CD4-positive, alpha-beta T cell (primary cell): ENCODE measurements at regions not wholly inside any gene's neighbourhood (a gene's known extent, or its start where the extent isn't known, plus 50 kb on each side); places are given as distances from the start of the nearest gene placed in this dataset.
A peak's percentile ranks its signal among the peaks of the same experiment; 100 is the strongest.
"Not testable (repeated sequence)": the region's sequence is repeated elsewhere in the genome, so short reads cannot be mapped to it uniquely, and the experiment has no call there.

Experiments used
- ATAC-seq: fragments of 200-7000 bp; cut with Tn5 transposase; one replicate; pipeline ENCODE4 v1.10.0; 2022; ENCODE audit warnings: mild to moderate bottlenecking; ENCODE audit not compliant: poor library complexity
- CTCF ChIA-PET: fragments of 350-600 bp; sonication (Branson Sonifier 250); formaldehyde crosslinking; loops from one replicate; lab custom pipeline; 2021; ENCODE audit warnings: antibody characterized with exemption, inconsistent platforms; lab: Charles Lee
- POLR2A ChIA-PET: fragments of 350-600 bp; sonication (Branson Sonifier 250); formaldehyde crosslinking; loops from one replicate; lab custom pipeline; 2021; ENCODE audit warnings: antibody characterized with exemption, inconsistent platforms; lab: Charles Lee
- DNase-seq, 14 experiments: peaks; one replicate each; pipeline ENCODE4 v3.0.0-alpha.2; 2013 to 2020; ENCODE audit warnings: mixed read lengths in 2 of 14
- H3K27ac ChIP-seq, 2 donors: one replicate each; pipeline versions ENCODE4 v1.5.1 to v1.7.0; 2013; ENCODE audit warnings: low read length in 2 of 2, low read depth in 1 of 2, mild to moderate bottlenecking in 1 of 2
- H3K27me3 ChIP-seq, 2 experiments: 1 replicate in 1 of 2; 2 replicates in 1 of 2; pipeline versions ENCODE4 v1.6.1 to v1.7.0; 2013; ENCODE audit warnings: low read length in 2 of 2, control low read depth in 1 of 2, mild to moderate bottlenecking in 1 of 2, moderate library complexity in 1 of 2; ENCODE audit not compliant: insufficient read depth in 2 of 2, control insufficient read depth in 1 of 2
- H3K36me3 ChIP-seq: one replicate; pipeline ENCODE4 v1.6.1; 2013; ENCODE audit warnings: low read length, control low read depth; ENCODE audit not compliant: insufficient read depth
- H3K4me1 ChIP-seq: one replicate; pipeline ENCODE4 v1.6.1; 2013; ENCODE audit warnings: low read length, control low read depth; ENCODE audit not compliant: insufficient read depth
- H3K4me3 ChIP-seq: one replicate; pipeline ENCODE4 v1.5.1; 2013; ENCODE audit warnings: mild to moderate bottlenecking, low read length, moderate library complexity
- H3K9me3 ChIP-seq, 2 experiments: 1 replicate in 1 of 2; 2 replicates in 1 of 2; pipeline versions ENCODE4 v1.6.1 to v1.7.0; 2013; ENCODE audit warnings: low read length in 2 of 2, mild to moderate bottlenecking in 2 of 2, control low read depth in 1 of 2, moderate library complexity in 1 of 2; ENCODE audit not compliant: control insufficient read depth in 1 of 2, insufficient read depth in 1 of 2
- H3K27ac Mint-ChIP-seq: one replicate; pipeline ENCODE4 v1.8.0; 2020; ENCODE audit warnings: mixed read lengths
- H3K27me3 Mint-ChIP-seq: one replicate; pipeline ENCODE4 v1.8.0; 2021; ENCODE audit warnings: mixed read lengths
- H3K36me3 Mint-ChIP-seq: one replicate; pipeline ENCODE4 v1.8.0; 2021; ENCODE audit warnings: low read depth, mixed read lengths
- H3K4me1 Mint-ChIP-seq: one replicate; pipeline ENCODE4 v1.8.0; 2021; ENCODE audit warnings: low read depth, mixed read lengths
- H3K4me3 Mint-ChIP-seq: one replicate; pipeline ENCODE4 v1.8.0; 2020; ENCODE audit warnings: mild to moderate bottlenecking, mixed read lengths
- H3K9me3 Mint-ChIP-seq: one replicate; pipeline ENCODE4 v1.8.0; 2020; ENCODE audit warnings: mixed read lengths
- CTCF ChIP-seq: fragments of 200-600 bp; IDR thresholded peaks from one replicate; pipeline ENCODE4 v1.8.0; 2022; ENCODE audit warnings: antibody characterized with exemption, mild to moderate bottlenecking
- intact Hi-C, 2 experiments: fragments of 100-400 bp; cut with DNase I in 1 of 2; cut with micrococcal nuclease in 1 of 2; formaldehyde crosslinking; loops; one replicate each; pipeline versions ENCODE4 v1.15.1 to v1.9.0; 2023 to 2025; cut with DNase I, micrococcal nuclease

- Histone ChIP-seq H3K9me3 (peaks cover 0 to 20% of the 10 kb centered on the region in 2 experiments), H3K4me3 (no peak overlapping the region), H3K4me1 (no peaks in the 10 kb centered on the region), H3K27me3 (peaks cover 11 to 18% of the 10 kb centered on the region in 2 experiments), H3K27ac (no peak overlapping the region), H3K36me3 (no peaks in the 10 kb centered on the region)
- ChIA-PET CTCF (no interaction called here), POLR2A (no interaction called here)
- H3K36me3 Mint-ChIP-seq: peaks cover 21% of the 10 kb centered on the region
- H3K4me3 Mint-ChIP-seq: peak overlapping the region; percentile 74
- peaks cover 47% of the 10 kb centered on the region for H3K27me3 Mint-ChIP-seq
- no peak overlapping the region for H3K27ac Mint-ChIP-seq
- intact Hi-C loops: no loop called here
- DNase-seq: peak in 5 of 14 experiments; percentile 1 to 15 (median 9)
- TF ChIP-seq CTCF: no peak
- peak; percentile 29 for ATAC-seq
- no peaks in the 10 kb centered on the region for H3K9me3 Mint-ChIP-seq
- H3K4me1 Mint-ChIP-seq: no peaks in the 10 kb centered on the region
Observed at GRCh38 chrX:65406532-65406931, 128.1 kb downstream of the LAS1L start.

GRCh38 chrX:65392284-65392683 lies 142.3 kb downstream of the LAS1L start:
- peaks cover 5% of the 10 kb centered on the region for H3K9me3 Mint-ChIP-seq
- H3K27ac Mint-ChIP-seq: no peak overlapping the region

DNA sequence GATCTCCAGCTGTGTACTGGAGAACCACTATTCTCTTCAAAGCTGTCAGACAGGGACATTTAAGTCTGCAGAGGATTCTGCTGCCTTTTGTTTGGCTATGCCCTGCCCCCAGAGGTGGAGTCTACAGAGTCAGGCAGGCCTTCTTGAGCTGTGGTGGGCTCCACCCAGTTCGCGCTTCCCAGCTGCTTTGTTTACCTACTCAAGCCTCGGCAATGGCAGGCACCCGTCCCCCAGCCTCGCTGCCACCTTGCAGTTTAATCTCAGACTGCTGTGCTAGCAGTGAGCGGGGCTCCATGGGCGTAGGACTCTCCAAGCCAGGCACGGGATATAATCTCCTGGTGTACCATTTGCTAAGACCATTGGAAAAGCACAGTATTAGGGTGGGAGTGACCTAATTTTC lies 145.5 kb downstream of the LAS1L start:
- H3K27me3 ChIP-seq, POLR2A ChIA-PET, intact Hi-C loops, H3K27ac ChIP-seq, H3K4me1 Mint-ChIP-seq, H3K27me3 Mint-ChIP-seq, H3K36me3 ChIP-seq, DNase-seq, H3K4me3 Mint-ChIP-seq, H3K27ac Mint-ChIP-seq, ATAC-seq, H3K4me3 ChIP-seq, H3K4me1 ChIP-seq, H3K9me3 Mint-ChIP-seq, CTCF ChIA-PET: not testable (repeated sequence)
- peaks cover 0 to 21% of the 10 kb centered on the region in 2 experiments for H3K9me3 ChIP-seq
- H3K36me3 Mint-ChIP-seq: peaks cover 31% of the 10 kb centered on the region

More at GRCh38 chrX:65392284-65392683, 142.3 kb downstream of the LAS1L start:
- DNase-seq: no peak
- Histone ChIP-seq H3K27ac (no peak overlapping the region), H3K4me1 (no peaks in the 10 kb centered on the region), H3K9me3 (peaks cover 0 to 21% of the 10 kb centered on the region in 2 experiments), H3K27me3 (no peaks in the 10 kb centered on the region), H3K4me3 (no peak overlapping the region), H3K36me3 (no peaks in the 10 kb centered on the region)
- H3K27me3 Mint-ChIP-seq: no peaks in the 10 kb centered on the region
- POLR2A ChIA-PET: no interaction called here
- TF ChIP-seq CTCF: no peak
- intact Hi-C loops: no loop called here
- H3K4me1 Mint-ChIP-seq: no peaks in the 10 kb centered on the region
- CTCF ChIA-PET: no interaction called here
- no peak for ATAC-seq
- no peak overlapping the region for H3K4me3 Mint-ChIP-seq
- peaks cover 48% of the 10 kb centered on the region for H3K36me3 Mint-ChIP-seq
